Tibial nerve (tissue), 4 donors: ENCODE measurements at regions not wholly inside any gene's neighbourhood (a gene's known extent, or its start where the extent isn't known, plus 50 kb on each side); places are given as distances from the start of the nearest gene placed in this dataset.
"Not testable (repeated sequence)": the region's sequence is repeated elsewhere in the genome, so short reads cannot be mapped to it uniquely, and the experiment has no call there.

Experiments used
- DNase-seq, 2 donors: peaks; one replicate each; pipeline ENCODE4 v3.0.0-alpha.2; 2019; ENCODE audit warnings: low spot score in 2 of 2
- H3K27ac ChIP-seq, 4 donors: fragments of 200-600 bp; sonication (generic) in 3 of 4; one replicate each; pipeline ENCODE4 v1.5.1; 2017 to 2019; ENCODE audit warnings: mild to moderate bottlenecking in 1 of 4
- H3K27me3 ChIP-seq, 2 donors: fragments of 200-600 bp; sonication (generic) in 1 of 2; one replicate each; pipeline versions ENCODE4 v1.5.1 to v1.6.0; 2017 to 2019
- H3K36me3 ChIP-seq, 3 donors: fragments of 200-600 bp; sonication (generic); one replicate each; pipeline ENCODE4 v1.5.1; 2018 to 2019
- H3K4me1 ChIP-seq, 4 donors: fragments of 200-600 bp; sonication (generic) in 3 of 4; one replicate each; pipeline ENCODE4 v1.5.1; 2017 to 2019
- H3K4me3 ChIP-seq, 4 donors: fragments of 200-600 bp; sonication (generic) in 3 of 4; one replicate each; pipeline ENCODE4 v1.5.1; 2017 to 2019; ENCODE audit warnings: mild to moderate bottlenecking in 1 of 4, moderate library complexity in 1 of 4
- H3K9me3 ChIP-seq, 4 donors: fragments of 200-600 bp; sonication (generic) in 3 of 4; one replicate each; pipeline ENCODE4 v1.5.1; 2017 to 2019
- EP300 ChIP-seq, 2 donors: sonication (generic); formaldehyde crosslinking; IDR thresholded peaks; one replicate each; pipeline ENCODE4 v1.6.1; 2017; ENCODE audit warnings: antibody characterized with exemption in 2 of 2, mild to moderate bottlenecking in 1 of 2
- POLR2A ChIP-seq, 2 donors: fragments of 450-650 bp; IDR thresholded peaks; one replicate each; pipeline ENCODE4 v1.6.1; 2017; ENCODE audit warnings: antibody characterized with exemption in 2 of 2, mild to moderate bottlenecking in 2 of 2, moderate library complexity in 2 of 2
- WGBS, 2 donors: methylation state at CpG; one replicate each; pipeline ENCODE4 v1.1.5; 2018; 5-methylcytosine and 5-hydroxymethylcytosine counted together
- TF ChIP-seq, protein P1 (sequence below), 5 experiments: fragments of 200-600 bp in 3 of 5; fragments of 450-650 bp in 2 of 5; sonication (generic) in 3 of 5; IDR thresholded peaks; one replicate each; pipeline ENCODE4 v1.5.1; 2016 to 2019; ENCODE audit warnings: antibody characterized with exemption in 5 of 5, mild to moderate bottlenecking in 3 of 5, moderate library complexity in 2 of 5

DNA sequence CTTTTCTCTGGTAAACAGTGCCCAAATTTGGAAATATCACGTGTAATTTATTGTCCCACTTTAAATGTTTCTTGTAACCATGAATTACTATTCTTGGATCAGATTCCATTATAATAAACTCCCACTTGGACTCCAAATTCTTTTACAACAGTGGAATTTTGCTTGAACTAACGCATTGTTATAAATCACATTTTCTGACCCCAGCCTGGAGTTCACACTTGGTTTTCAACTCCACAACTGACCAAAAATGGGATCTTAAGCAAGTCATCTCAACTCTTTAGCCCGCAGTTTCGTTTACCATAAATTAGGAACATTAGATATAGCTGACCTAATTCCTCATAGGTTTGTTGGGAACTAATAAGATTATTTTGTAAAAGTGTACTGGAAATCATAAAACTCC lies 336.8 kb upstream of the NCAM1 start:
- TF ChIP-seq, protein P1, sequence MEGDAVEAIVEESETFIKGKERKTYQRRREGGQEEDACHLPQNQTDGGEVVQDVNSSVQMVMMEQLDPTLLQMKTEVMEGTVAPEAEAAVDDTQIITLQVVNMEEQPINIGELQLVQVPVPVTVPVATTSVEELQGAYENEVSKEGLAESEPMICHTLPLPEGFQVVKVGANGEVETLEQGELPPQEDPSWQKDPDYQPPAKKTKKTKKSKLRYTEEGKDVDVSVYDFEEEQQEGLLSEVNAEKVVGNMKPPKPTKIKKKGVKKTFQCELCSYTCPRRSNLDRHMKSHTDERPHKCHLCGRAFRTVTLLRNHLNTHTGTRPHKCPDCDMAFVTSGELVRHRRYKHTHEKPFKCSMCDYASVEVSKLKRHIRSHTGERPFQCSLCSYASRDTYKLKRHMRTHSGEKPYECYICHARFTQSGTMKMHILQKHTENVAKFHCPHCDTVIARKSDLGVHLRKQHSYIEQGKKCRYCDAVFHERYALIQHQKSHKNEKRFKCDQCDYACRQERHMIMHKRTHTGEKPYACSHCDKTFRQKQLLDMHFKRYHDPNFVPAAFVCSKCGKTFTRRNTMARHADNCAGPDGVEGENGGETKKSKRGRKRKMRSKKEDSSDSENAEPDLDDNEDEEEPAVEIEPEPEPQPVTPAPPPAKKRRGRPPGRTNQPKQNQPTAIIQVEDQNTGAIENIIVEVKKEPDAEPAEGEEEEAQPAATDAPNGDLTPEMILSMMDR (IDR thresholded peaks at IDR 0.05): no peak
- no peak for TF ChIP-seq EP300 (IDR thresholded peaks at IDR 0.05)
- no peak for TF ChIP-seq POLR2A (IDR thresholded peaks at IDR 0.05)
- 23 to 32% methylated on average over 4 of the region's 4 CpGs for WGBS, 2 donors
- H3K4me3 ChIP-seq: no peak overlapping the region
- no peaks in the 10 kb centered on the region for H3K27me3 ChIP-seq
- no peak for DNase-seq
- no peak overlapping the region for H3K27ac ChIP-seq
- H3K4me1 ChIP-seq: no peaks in the 10 kb centered on the region
- H3K36me3 ChIP-seq: no peaks in the 10 kb centered on the region
- no peaks in the 10 kb centered on the region for H3K9me3 ChIP-seq

DNA sequence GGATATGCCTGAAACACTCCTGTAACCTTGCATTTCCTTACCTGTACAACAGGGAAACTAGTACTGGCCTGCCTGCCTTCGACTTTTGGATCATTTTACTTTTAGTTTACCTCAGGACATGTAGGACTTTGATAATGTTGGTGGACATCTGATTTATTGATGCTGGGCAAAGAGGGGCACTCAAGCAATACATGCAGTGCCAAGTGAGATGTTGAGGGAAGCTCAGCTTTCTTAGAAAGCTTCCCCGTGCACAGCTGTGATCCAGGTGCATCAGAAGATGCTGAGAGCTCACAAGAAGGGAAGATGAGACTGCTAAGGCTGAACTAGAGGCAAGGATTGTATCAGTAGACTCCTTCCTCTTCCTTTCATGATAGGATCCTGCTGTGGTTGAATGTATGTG lies 336.2 kb upstream of the NCAM1 start:
- H3K36me3 ChIP-seq, DNase-seq, H3K4me1 ChIP-seq, H3K27me3 ChIP-seq, H3K4me3 ChIP-seq, H3K9me3 ChIP-seq, H3K27ac ChIP-seq: not testable (repeated sequence)
- 77 to 89% methylated on average over 2 of the region's 2 CpGs for WGBS, 2 donors

DNA sequence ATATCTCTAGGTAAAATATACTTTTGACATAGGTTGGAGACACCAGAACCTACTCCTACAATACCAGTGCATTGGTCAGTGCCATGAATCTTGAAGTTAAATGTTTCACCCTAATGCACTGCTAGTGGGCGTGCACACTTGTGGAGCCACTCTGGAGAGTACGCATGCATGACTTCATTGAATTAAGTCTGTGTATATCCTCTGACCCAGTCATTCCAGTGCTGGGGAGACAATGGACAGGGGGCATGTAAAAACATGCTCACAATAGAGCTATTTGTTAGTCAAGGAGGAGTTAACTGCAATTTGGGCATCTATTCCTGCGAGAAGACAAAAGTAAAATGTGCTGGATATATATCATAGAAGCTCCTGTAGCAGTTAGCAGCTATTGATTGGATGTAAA lies 335.4 kb upstream of the NCAM1 start:
- Histone ChIP-seq H3K36me3 (no peaks in the 10 kb centered on the region), H3K27ac (no peak overlapping the region)
- WGBS, 2 donors: 56 to 62% methylated on average over 3 of the region's 3 CpGs

DNA sequence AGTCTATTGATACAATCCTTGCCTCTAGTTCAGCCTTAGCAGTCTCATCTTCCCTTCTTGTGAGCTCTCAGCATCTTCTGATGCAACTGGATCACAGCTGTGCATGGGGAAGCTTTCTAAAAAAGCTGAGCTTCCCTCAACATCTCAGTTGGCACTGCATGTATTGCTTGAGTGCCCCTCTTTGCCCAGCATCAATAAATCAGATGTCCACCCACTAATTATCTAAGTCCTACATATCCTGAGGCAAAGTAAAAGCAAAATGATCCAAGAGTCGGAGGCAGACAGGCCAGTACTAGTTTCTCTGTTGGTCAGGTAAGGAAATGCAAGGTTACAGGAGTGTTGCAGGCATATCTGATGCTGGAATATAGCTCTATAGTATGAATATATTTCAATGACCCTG lies 334.5 kb upstream of the NCAM1 start:
- TF ChIP-seq POLR2A (IDR thresholded peaks at IDR 0.05) (no peak), EP300 (IDR thresholded peaks at IDR 0.05) (no peak)
- TF ChIP-seq, protein P1 (IDR thresholded peaks at IDR 0.05): no peak
- no peak overlapping the region for H3K4me3 ChIP-seq
- no peak for DNase-seq
- WGBS, 2 donors: 88 to 95% methylated on average over 1 of the region's 1 CpG
- H3K9me3 ChIP-seq: no peaks in the 10 kb centered on the region
- no peaks in the 10 kb centered on the region for H3K36me3 ChIP-seq
- no peak overlapping the region for H3K27ac ChIP-seq
- no peaks in the 10 kb centered on the region for H3K27me3 ChIP-seq
- no peaks in the 10 kb centered on the region for H3K4me1 ChIP-seq

More for the DNA sequence above, 335.4 kb upstream of the NCAM1 start:
- H3K27me3 ChIP-seq: no peaks in the 10 kb centered on the region
- no peak overlapping the region for H3K4me3 ChIP-seq
- no peaks in the 10 kb centered on the region for H3K4me1 ChIP-seq
- TF ChIP-seq POLR2A (IDR thresholded peaks at IDR 0.05) (no peak), EP300 (IDR thresholded peaks at IDR 0.05) (no peak)
- TF ChIP-seq, protein P1 (IDR thresholded peaks at IDR 0.05): no peak
- no peaks in the 10 kb centered on the region for H3K9me3 ChIP-seq
- DNase-seq: no peak

DNA sequence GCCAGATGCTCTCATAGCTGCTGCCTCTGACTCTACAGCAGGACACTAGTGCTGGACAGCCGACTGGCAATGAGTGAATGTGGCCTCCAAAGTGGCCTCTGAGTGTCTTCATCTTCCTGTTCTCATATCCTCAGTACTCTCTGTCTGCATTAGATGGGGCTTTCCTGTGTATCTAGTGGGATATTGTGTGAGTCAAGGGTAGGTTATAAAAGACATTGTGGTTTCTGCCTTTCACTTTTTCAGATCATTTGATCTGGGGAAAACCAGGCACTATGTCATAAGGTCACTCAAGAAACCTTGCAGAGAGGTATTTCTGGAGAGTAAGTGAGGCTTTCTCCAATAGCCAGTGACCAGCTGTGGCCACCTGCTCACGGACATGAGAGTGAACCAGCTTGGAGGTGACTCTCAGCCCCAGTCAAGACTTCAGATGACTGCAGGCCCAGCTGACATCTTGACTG lies 333.6 kb upstream of the NCAM1 start:
- no peaks in the 10 kb centered on the region for H3K9me3 ChIP-seq
- 83 to 90% methylated on average over 2 of the region's 2 CpGs for WGBS, 2 donors
- H3K27ac ChIP-seq: no peak overlapping the region
- DNase-seq: no peak
- H3K4me3 ChIP-seq: no peak overlapping the region
- TF ChIP-seq, protein P1 (IDR thresholded peaks at IDR 0.05): no peak
- TF ChIP-seq POLR2A (IDR thresholded peaks at IDR 0.05): no peak
- H3K27me3 ChIP-seq: no peaks in the 10 kb centered on the region
- H3K4me1 ChIP-seq: no peaks in the 10 kb centered on the region
- no peaks in the 10 kb centered on the region for H3K36me3 ChIP-seq

DNA sequence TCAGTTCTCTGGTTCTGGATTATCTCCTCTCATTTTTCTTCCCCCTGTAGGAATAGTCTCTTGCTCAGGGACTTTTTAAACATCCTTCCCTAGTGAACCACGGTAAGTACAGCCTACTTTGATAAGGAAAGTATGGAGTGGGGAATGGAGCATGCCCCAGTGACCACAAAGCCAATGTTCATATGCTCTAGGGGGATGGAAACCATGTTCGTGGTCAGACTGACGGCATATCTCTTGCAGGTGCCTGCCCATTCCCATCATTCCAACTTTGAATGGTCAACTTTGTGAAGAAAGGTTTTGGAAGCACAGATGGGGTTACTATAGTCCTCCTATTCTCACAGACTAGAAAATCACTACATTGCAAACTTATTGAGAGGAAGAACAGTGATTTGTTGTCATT lies 332.5 kb upstream of the NCAM1 start:
- Histone ChIP-seq H3K4me1 (no peaks in the 10 kb centered on the region), H3K27ac (no peak overlapping the region), H3K4me3 (no peak overlapping the region), H3K36me3 (no peaks in the 10 kb centered on the region), H3K27me3 (no peaks in the 10 kb centered on the region), H3K9me3 (no peaks in the 10 kb centered on the region)
- 81 to 88% methylated on average over 3 of the region's 3 CpGs for WGBS, 2 donors
- DNase-seq: no peak
- TF ChIP-seq POLR2A (IDR thresholded peaks at IDR 0.05) (no peak), EP300 (IDR thresholded peaks at IDR 0.05) (no peak)
- TF ChIP-seq, protein P1 (IDR thresholded peaks at IDR 0.05): no peak
